Glutamatergic neuron (in vitro differentiated cells): ENCODE measurements at regions not wholly inside any gene's neighbourhood (a gene's known extent, or its start where the extent isn't known, plus 50 kb on each side); places are given as distances from the start of the nearest gene placed in this dataset.

Experiments
- DNase-seq: peaks from one replicate; pipeline ENCODE4 v3.0.0; 2022
- H3K27ac Mint-ChIP-seq: one replicate; pipeline ENCODE4 v1.8.0; 2020; ENCODE audit warnings: mild to moderate bottlenecking, mixed read lengths, inconsistent platforms; ENCODE audit not compliant: unreplicated experiment
- H3K27me3 Mint-ChIP-seq: one replicate; pipeline ENCODE4 v1.8.0; 2020; ENCODE audit warnings: mild to moderate bottlenecking, moderate library complexity, mixed read lengths, inconsistent platforms; ENCODE audit not compliant: unreplicated experiment
- H3K36me3 Mint-ChIP-seq: one replicate; pipeline ENCODE4 v1.8.0; 2020; ENCODE audit warnings: mild to moderate bottlenecking, mixed read lengths, inconsistent platforms; ENCODE audit not compliant: unreplicated experiment
- H3K4me1 Mint-ChIP-seq: one replicate; pipeline ENCODE4 v1.8.0; 2020; ENCODE audit warnings: mild to moderate bottlenecking, low read depth, mixed read lengths, inconsistent platforms; ENCODE audit not compliant: unreplicated experiment
- H3K4me3 Mint-ChIP-seq: one replicate; pipeline ENCODE4 v1.8.0; 2020; ENCODE audit warnings: mild to moderate bottlenecking, mixed read lengths, inconsistent platforms; ENCODE audit not compliant: unreplicated experiment
- H3K9me3 Mint-ChIP-seq: one replicate; pipeline ENCODE4 v1.8.0; 2020; ENCODE audit warnings: mild to moderate bottlenecking, moderate library complexity, mixed read lengths, inconsistent platforms; ENCODE audit not compliant: unreplicated experiment
- CTCF ChIP-seq: fragments of 200-600 bp; sonication (generic); IDR thresholded peaks from one replicate; pipeline ENCODE4 v1.5.0; 2021; ENCODE audit not compliant: partially characterized antibody, unreplicated experiment

- H3K4me1 Mint-ChIP-seq, result no peaks in the 10 kb centered on the region
- H3K27me3 Mint-ChIP-seq, result no peaks in the 10 kb centered on the region
- TF ChIP-seq CTCF, result no peak
- H3K36me3 Mint-ChIP-seq, result no peaks in the 10 kb centered on the region
- no peak overlapping the region for H3K27ac Mint-ChIP-seq
- DNase-seq, result no peak
- H3K9me3 Mint-ChIP-seq, result no peaks in the 10 kb centered on the region
- no peak overlapping the region for H3K4me3 Mint-ChIP-seq
Observed at GRCh38 chr9:23413541-23413940, 412.5 kb downstream of the ELAVL2 start.

- Mint-ChIP-seq H3K36me3 (no peaks in the 10 kb centered on the region), H3K27ac (no peak overlapping the region)
- DNase-seq, result no peak
Observed at GRCh38 chr9:23423999-23424398, 402.0 kb downstream of the ELAVL2 start.

GRCh38 chr9:23426144-23426543, 399.9 kb downstream of the ELAVL2 start:
- H3K4me1 Mint-ChIP-seq, result peaks cover 2% of the 10 kb centered on the region
- DNase-seq, result no peak
- H3K36me3 Mint-ChIP-seq, result no peaks in the 10 kb centered on the region
- H3K9me3 Mint-ChIP-seq, result no peaks in the 10 kb centered on the region
- H3K27me3 Mint-ChIP-seq, result no peaks in the 10 kb centered on the region
- no peak overlapping the region for H3K27ac Mint-ChIP-seq
- H3K4me3 Mint-ChIP-seq, result no peak overlapping the region
- no peak for TF ChIP-seq CTCF

More at GRCh38 chr9:23423999-23424398, 402.0 kb downstream of the ELAVL2 start:
- Mint-ChIP-seq H3K4me1 (peaks cover 3% of the 10 kb centered on the region), H3K9me3 (no peaks in the 10 kb centered on the region), H3K4me3 (no peak overlapping the region), H3K27me3 (no peaks in the 10 kb centered on the region)
- no peak for TF ChIP-seq CTCF

- Mint-ChIP-seq H3K36me3 (no peaks in the 10 kb centered on the region), H3K4me3 (no peak overlapping the region), H3K9me3 (no peaks in the 10 kb centered on the region), H3K27ac (no peak overlapping the region), H3K4me1 (peaks cover 2% of the 10 kb centered on the region), H3K27me3 (no peaks in the 10 kb centered on the region)
- no peak for TF ChIP-seq CTCF
- no peak for DNase-seq
Observed at GRCh38 chr9:23431459-23431858, 394.6 kb downstream of the ELAVL2 start.

- no peaks in the 10 kb centered on the region for H3K36me3 Mint-ChIP-seq
- H3K9me3 Mint-ChIP-seq, result no peaks in the 10 kb centered on the region
- no peak overlapping the region for H3K4me3 Mint-ChIP-seq
- no peak for DNase-seq
- H3K4me1 Mint-ChIP-seq, result peaks cover 2% of the 10 kb centered on the region
- no peaks in the 10 kb centered on the region for H3K27me3 Mint-ChIP-seq
- TF ChIP-seq CTCF, result no peak
- H3K27ac Mint-ChIP-seq, result no peak overlapping the region
Observed at GRCh38 chr9:23434654-23435053, 391.4 kb downstream of the ELAVL2 start.
